GM23248 (cell line): ENCODE measurements at regions not wholly inside any gene's neighbourhood (a gene's known extent, or its start where the extent isn't known, plus 50 kb on each side); places are given as distances from the start of the nearest gene placed in this dataset.

ENCODE experiments used
- EZH2 ChIP-seq: fragments of 200-600 bp; sonication (generic); IDR thresholded peaks from 2 replicates; pipeline ENCODE4 v1.6.1; 2018; ENCODE audit warnings: antibody characterized with exemption, mild to moderate bottlenecking; ENCODE audit not compliant: insufficient read depth, poor library complexity, severe bottlenecking
- EZH2phosphoT487 ChIP-seq: fragments of 200-600 bp; sonication (generic); IDR thresholded peaks from 2 replicates; pipeline ENCODE4 v1.6.1; 2018; ENCODE audit warnings: antibody characterized with exemption, moderate library complexity, mild to moderate bottlenecking, low read depth; ENCODE audit not compliant: insufficient read depth

GRCh38 chr2:194927489-194927888 is 729.5 kb upstream of the SLC39A10 start:
- TF ChIP-seq EZH2phosphoT487 = no peak
- no peak for TF ChIP-seq EZH2
